ENCODE measurements at regions not wholly inside any gene's neighbourhood (a gene's known extent, or its start where the extent isn't known, plus 50 kb on each side); places are given as distances from the start of the nearest gene placed in this dataset.
A peak's percentile ranks its signal among the peaks of the same experiment; 100 is the strongest.

GRCh38 chr1:116819081-116819480, 64.9 kb downstream of the CD2 start:
- no peak overlapping the region for H3K27ac ChIP-seq
- TF ChIP-seq, protein P1, sequence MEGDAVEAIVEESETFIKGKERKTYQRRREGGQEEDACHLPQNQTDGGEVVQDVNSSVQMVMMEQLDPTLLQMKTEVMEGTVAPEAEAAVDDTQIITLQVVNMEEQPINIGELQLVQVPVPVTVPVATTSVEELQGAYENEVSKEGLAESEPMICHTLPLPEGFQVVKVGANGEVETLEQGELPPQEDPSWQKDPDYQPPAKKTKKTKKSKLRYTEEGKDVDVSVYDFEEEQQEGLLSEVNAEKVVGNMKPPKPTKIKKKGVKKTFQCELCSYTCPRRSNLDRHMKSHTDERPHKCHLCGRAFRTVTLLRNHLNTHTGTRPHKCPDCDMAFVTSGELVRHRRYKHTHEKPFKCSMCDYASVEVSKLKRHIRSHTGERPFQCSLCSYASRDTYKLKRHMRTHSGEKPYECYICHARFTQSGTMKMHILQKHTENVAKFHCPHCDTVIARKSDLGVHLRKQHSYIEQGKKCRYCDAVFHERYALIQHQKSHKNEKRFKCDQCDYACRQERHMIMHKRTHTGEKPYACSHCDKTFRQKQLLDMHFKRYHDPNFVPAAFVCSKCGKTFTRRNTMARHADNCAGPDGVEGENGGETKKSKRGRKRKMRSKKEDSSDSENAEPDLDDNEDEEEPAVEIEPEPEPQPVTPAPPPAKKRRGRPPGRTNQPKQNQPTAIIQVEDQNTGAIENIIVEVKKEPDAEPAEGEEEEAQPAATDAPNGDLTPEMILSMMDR (conservative IDR thresholded peaks at IDR 0.05), result no peak
- TF ChIP-seq ZFX (IDR thresholded peaks at IDR 0.05), result no peak

DNA sequence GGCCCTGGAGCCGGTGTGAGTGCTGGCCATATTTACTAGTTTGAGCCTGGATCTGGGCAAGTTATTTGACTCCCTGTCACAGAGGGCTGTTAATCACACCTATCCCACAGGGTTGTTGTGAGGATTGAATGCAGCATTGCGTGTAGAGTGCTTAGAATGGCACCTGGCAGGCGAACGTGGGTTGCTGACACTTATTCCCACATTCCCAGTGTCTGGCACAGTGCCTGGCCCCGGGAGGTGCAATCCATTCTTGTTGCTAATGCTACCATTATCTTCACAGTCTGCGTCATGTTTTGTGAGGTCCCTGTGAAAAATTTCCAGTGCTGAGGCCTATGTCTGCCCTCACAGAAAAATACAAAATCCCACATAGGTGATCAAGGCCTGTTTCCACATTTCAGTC, 66.1 kb downstream of the CD2 start:
- TF ChIP-seq, protein P1 (conservative IDR thresholded peaks at IDR 0.05), result no peak
- no peak for TF ChIP-seq ZFX (IDR thresholded peaks at IDR 0.05)
- H3K27ac ChIP-seq, result no peak overlapping the region

- no peak for TF ChIP-seq ZFX (IDR thresholded peaks at IDR 0.05)
- TF ChIP-seq, protein P1 (conservative IDR thresholded peaks at IDR 0.05), result no peak
These were observed 67.5 kb downstream of the CD2 start for GRCh38 chr1:116821763-116822162.

DNA sequence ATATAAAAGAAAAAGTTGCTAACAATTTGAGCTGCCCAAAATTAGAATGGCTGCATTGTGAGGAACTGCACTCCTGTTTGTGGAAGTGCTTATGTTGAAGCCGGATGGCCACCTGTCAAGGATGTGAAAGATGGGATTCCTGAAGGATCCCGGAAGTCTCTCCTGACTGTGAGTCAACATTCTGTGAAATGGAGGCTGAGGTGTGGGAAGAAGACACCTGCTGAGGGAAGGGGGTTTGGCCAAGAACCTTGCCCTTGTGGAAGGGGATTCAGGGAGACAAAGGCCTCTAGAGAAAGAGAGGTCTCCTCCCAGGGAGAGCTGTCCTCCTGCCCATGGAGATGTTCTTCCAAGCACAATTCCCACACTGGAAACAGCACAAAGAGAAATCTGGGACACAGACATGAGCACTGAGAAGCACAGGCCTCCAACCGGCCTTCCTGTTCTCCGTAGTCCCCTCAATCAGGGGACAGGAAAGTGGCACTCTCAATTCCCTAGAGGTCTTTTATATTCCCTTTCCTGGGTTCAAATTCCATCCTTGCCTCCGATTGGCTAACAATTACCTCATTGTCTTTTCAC, 70.5 kb downstream of the CD2 start:
- no peak overlapping the region for H3K27ac ChIP-seq
- TF ChIP-seq ZFX (IDR thresholded peaks at IDR 0.05), result no peak
- TF ChIP-seq, protein P1 (conservative IDR thresholded peaks at IDR 0.05), result no peak

More at GRCh38 chr1:116821763-116822162, 67.5 kb downstream of the CD2 start:
- H3K27ac ChIP-seq, result no peak overlapping the region

GRCh38 chr1:116825207-116825719, 71.0 kb downstream of the CD2 start:
- TF ChIP-seq, protein P1 (conservative IDR thresholded peaks at IDR 0.05), result no peak
- TF ChIP-seq ZFX (IDR thresholded peaks at IDR 0.05), result no peak
- H3K27ac ChIP-seq, result no peak overlapping the region

- TF ChIP-seq, protein P1 (conservative IDR thresholded peaks at IDR 0.05), result peak; percentile 10; the same call in 1 of the 2 replicates
- no peak for TF ChIP-seq ZFX (IDR thresholded peaks at IDR 0.05)
- no peak overlapping the region for H3K27ac ChIP-seq
These were observed 71.6 kb downstream of the CD2 start for GRCh38 chr1:116825720-116826438.

All from C4-2B (cell line).